Stimulated activated CD4-positive, alpha-beta T cell treated with anti-CD3 and anti-CD28 coated beads, Interleukin-1b, Interleukin-23, amount 100 ng/mL, for 48 hours (primary cell): ENCODE measurements at regions not wholly inside any gene's neighbourhood (a gene's known extent, or its start where the extent isn't known, plus 50 kb on each side); places are given as distances from the start of the nearest gene placed in this dataset.
"Not testable (repeated sequence)": the region's sequence is repeated elsewhere in the genome, so short reads cannot be mapped to it uniquely, and the experiment has no call there.

Experiments used
- DNase-seq: peaks from one replicate; pipeline ENCODE4 v3.0.0-alpha.2; 2020

DNA sequence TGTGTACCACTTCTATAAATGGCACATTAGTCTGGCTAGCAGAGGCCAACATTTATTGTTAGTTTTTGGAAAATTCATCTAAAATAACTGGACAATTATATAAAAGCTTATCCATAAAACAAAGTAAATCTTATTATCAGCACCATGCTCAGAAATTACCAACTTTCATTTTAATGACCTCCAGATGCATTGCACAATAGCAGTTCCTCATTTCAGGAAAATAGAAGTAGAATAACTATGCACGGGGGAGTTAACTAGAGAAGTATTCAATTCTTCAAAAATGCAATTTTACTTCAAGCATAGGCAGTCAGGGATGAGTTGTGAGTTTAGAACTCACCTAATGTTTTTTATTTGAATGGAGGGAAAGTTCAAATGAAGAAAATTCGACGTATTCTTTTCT is 1023.5 kb downstream of the PCDH17 start:
- DNase-seq = no peak

DNA sequence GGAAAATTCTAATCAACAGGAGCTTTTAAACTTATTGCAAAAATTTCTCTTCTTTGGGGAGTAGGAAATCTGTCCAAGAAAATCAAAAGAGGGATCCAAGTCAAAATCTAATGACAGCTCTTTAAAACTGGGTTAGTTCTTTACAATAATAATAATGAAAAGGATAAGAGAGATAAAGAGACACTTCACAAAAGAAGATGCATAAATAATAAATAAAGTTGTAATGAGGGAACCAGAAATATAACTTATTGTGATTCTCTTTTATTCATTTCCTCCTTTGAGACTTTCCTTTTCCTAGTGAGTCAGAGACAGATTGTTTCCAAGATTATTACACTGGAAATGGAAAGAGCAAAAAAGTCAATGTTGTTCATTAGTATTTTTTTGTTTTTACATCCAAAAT is 1029.3 kb downstream of the PCDH17 start:
- no peak for DNase-seq

DNA sequence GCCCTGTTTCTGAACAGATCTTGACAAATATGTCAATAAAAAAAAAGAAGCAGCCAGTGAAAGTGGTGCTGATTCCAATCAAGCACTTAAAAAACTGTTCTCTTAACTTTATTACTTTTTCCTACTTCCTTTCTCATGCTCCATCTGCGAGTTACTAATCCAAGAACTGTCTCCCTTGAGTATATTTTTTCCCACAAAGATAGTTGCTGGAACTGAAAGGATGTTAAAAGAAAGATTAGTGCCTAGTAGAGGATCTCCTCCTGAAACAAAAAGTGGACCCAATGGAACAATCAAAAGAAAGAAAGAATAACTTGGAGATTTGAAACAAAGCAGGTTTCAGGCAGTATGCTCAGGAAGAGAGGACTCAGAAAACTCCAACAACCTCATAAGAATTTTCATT is 1034.8 kb downstream of the PCDH17 start:
- DNase-seq = no peak

DNA sequence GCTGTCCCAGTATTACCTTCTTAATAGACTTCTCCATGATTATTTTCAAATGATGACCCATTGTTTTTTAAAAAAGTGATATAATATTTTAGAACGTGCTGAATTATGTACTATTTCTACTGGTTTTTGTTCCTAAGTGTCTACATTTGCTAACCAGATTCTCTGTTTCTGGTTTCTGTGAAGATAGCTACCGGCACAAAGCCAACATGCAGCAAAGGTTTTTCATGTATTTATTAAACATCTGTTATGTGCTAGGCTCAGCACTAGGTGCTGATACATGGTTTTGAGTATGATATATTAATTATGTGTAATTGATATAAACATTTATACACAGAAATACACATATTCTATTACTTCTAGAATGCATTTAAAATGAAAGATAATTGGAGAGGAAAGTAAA is 1035.6 kb downstream of the PCDH17 start:
- no peak for DNase-seq

DNA sequence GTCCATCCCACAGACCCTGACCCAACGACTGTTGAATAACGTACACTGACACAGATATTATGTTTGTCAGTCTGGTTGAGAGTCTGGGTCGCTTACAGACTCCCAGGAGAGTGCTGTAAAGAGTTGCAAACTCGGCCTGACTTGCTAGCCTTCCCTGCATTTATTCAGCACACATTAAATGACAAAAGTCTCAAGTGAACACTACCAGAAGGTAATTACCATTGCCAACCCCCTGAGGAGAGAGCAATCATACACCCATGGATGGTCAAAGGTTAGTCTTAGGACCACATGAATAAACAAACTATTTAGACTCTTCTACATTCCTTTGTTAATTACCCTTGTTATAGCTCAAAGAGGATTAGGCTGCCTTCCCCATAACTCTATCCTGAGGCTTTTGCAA is 1048.6 kb downstream of the PCDH17 start:
- DNase-seq = no peak

DNA sequence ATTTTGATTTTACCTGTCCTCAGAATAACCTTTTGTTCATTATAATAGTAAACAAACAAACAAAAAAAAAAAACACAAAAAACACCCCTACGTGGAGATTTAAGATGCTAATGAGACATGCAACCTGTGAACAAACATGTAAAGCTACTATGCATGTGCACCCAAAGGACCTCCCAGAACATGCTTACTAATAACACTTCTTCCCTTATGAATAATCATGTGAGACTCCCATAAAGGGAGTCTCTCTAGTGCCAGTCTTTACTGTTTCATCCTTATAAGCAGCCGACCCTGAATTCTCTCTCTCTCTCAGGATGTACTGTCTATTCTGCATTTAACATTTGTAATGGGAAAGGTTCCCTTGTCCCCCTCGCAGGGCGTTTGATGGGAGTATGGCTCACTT is 1051.1 kb downstream of the PCDH17 start:
- DNase-seq = no peak

DNA sequence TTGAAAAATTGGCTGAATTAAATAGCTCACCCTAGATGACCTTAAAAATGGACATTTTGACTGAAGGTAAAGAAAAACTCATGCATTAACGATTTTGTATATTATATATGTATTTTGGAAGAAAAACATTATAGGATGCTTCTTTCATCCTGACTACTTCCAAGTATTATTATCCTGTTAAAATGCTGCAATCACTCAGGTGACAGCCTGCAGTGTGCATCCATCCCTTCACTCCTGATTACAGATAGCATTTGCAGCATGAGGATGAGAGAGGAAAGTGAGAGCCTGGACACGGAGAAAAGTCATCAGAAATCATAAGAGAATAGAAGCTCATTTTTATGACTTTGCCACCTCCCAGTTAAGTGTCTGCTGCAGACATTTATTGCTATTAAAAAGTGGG is 1055.6 kb downstream of the PCDH17 start:
- no peak for DNase-seq

DNA sequence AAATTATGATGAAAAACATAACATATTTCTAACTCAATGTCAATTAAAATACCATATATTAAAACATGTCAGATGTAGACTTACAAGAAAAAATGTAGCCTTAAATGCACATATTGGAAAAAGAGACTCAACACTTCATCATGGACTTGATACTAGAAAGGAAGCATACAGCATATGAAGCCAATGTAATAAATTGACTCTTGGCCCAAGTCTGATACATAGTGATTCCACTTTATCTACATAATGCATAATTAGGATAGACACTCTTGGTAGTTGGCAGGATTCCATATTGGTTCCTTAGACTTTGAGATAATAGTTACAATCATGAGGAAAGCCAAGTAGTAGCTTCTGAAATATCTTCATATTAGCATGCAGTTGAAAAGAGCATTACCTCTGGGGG is 1067.0 kb downstream of the PCDH17 start:
- DNase-seq = no peak

DNA sequence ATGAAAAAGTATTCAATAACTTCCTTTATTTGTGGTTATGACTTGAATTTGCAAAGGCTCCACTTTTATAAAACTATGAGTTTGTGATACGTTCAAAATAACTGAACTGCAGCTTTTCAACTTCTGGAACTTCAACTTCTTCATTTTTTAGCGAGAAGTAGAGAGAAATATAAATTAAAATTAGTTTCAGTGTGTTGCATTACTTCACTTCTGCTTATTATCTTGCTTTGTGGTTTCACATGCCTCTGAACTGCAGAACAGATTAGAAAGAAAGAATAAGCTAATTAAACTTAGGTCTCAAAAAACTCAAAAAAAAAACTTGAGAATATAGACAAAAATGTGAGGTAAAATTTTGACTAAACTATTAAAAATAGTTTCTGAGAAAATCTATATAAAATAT is 1073.4 kb downstream of the PCDH17 start:
- DNase-seq = no peak

DNA sequence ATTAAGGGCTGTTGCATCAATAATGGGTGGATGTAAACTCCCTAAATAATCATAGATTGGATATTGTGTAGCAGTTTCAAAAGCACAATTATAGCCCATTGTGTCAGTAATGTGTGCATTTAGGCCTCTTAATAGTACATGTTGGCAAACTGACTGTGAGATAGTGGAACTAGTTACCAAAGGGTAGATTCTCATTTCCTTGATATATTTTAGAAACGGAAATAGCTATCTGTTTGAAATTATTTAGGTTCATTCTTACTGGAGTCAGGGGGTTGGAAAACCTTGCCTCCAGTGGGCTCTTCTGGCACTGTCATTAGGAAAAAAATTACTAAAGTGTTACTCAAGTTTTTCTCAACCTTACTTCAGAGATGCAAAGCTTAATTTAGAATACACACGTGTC is 1074.9 kb downstream of the PCDH17 start:
- no peak for DNase-seq

DNA sequence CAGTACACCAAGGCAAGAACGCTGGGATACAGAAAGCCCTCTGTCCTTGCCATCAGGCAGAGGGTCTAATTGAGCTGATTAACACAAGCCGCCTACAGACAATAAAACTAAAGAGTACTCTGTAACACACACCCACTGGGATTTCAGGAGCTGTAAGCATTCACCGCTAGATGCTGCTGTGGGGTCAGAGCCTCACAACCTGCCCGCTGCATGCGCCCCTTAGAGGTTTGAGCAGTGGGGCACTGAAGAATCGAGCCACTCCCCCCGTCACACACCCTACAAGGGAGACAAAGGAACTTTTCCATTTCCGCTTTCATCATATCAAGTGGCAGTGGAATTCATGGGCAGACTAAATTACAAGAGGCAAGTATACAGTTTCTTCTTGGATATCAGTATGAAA is 1080.6 kb downstream of the PCDH17 start:
- no peak for DNase-seq

DNA sequence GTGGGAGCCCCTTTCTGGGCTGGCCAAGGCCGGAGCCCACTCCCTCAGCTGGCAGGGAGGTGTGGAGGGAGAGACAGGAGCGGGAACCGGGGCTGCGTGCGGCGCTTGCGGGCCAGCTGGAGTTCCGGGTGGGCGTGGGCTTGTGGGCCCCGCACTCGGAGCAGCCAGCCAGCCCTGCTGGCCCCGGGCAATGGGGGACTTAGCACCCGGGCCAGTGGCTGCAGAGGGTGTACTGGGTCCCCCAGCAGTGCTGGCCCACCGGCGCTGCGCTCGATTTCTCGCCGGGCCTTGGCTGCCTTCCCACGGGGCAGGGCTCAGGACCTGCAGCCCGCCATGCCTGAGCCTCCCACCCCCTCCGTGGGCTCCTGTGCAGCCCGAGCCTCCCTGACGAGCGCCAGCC is 1082.5 kb downstream of the PCDH17 start:
- DNase-seq = not testable (repeated sequence)

DNA sequence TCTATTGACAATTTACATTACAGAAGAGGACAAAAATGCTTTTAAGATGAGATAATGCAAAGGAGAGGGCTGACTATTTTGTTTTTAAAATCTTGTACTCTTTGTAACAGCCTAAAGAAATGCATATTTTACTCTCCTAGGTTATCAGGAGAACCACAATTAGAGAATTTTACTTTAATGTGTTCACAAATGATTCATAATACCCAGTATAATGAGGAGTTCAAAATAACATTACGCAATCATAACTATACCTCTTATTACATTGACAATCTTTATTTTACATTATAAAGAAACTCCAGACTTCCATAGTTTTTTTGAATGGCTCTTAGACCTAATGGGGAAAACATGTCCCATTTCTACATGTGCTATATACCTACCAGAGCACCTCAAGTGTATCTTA is 1089.7 kb downstream of the PCDH17 start:
- no peak for DNase-seq

DNA sequence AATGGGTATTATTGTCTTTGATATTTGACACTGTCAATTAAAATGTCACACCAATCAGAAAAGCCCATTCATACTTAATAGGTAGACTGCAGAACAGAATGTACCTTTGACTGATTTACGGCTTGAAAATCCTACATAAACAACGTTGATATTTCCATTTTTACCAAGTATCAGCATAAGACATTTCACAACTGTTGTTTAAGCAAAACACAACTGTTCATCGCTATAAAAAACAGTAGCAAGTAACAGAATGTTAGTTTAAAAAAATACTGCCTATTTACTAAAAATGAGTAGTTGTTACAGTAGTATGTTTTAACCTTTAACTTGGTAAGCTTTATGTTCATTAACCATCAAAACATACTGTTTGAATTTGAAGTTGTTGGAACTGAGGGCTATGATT is 1096.6 kb downstream of the PCDH17 start:
- DNase-seq = no peak

DNA sequence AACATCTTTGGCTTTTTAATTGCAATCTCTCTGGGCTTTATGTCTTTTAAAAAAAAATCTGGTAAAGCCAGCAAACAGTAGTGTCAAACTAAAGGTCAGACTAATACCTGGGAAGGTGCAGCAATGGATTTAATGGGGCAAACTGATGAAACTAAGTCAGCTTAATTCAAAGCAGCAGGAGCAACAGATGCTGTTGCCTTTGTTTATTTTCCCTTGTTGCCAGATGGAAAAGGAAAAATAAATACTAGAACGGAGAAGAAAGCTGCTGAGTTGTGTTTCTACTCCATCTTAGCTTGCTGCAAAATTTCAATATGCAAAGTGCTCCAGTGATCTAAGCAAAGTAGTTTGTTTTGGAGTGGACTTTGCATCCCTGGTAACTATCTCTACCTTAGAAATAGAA is 1097.8 kb downstream of the PCDH17 start:
- no peak for DNase-seq

DNA sequence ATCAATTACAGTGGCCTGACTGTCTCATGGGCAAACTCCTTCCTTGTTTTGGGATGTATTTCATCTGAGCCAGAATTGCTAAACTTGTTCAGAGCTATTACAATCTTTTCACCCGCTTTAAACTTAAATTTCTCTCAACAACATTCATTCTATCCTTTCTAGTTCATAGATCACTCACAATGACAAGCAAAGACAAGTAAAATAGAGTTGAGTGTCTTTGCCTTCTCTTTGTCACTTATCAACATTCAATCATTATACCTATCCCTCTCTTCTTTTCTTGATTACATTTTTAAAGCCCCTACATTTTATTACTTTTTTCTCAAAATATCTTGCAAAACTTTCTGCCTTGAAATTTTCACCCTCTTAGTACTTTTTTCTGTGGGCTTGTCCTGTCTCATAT is 1113.1 kb downstream of the PCDH17 start:
- no peak for DNase-seq

DNA sequence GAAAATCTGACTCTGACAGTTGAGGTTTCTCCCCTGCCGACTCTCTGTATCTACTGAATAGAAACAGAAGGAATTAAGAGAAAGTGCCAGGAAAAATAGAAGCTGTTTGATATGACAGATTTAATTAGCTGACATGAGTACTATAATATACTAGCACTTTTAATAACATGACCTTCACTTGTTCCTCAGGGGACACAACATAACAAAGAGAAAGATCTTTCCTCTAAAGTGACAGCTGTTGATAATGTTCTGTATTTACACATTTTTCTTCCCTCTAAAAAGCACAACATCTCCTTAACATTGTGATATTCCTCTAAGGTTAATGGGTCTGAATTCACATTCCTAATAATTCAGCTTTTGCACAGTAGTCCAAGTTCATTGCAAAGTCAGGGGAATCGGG is 1136.0 kb downstream of the PCDH17 start:
- DNase-seq = no peak

DNA sequence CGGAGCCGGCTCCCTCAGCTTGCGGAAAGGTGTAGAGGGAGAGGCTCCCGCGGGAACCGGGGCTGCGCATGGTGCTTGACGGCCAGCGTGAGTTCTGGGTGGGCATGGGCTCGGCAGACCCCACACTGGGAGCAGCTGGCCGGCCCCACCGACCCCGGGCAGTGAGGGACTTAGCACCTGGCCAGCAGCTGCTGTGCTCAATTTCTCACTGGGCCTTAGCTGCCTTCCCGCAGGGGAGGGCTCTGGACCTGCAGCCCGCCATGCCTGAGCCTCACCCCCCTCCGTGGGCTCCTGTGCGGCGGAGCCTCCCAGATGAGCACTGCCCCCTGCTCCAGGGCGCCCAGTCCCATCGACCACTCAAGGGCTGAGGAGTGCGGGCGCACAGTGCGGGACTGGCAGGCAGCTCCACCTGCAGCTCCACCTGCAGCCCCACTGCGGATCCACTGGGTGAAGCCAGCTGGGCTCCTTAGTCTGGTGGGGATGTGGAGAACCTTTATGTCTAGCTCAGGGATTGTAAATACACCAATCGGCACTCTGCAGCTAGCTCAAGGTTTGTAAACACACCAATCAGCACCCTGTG is 1141.8 kb downstream of the PCDH17 start:
- DNase-seq = no peak

DNA sequence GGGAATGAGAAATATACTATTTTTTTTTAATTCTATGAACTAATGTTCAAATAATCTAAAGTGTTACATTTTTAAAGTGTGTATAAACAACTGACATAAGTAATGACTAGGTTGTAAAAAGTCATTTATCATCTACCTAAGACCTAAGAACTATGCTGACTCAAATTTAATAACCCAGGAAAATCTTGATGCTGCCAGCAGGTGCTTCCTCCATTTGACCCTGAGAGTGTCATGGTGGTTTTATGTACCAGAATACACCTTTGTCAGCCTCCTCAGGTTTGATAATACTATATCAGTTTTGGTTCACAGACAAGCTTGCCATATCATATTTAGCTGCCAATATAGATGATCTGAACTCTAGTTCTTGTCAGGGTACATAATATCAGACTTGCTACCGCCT is 1151.2 kb downstream of the PCDH17 start:
- no peak for DNase-seq

DNA sequence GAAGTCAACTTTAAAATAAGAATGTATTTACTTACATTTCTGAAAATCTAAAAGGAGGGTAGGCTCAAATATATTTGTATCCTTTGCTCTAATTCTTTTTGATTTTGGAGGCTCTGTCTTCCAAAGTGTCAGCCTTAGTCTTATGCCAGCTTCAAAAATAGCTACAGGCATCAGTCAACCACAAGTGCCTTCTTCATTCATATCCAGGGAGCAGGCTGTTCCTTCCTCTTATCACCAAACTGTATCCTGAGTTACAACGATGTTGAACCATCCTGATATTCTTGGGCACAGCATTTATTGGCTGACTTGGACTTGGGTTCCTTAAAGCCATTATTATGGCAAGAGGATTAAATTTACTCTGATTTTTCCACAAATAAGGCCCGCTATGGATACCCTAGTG is 1161.3 kb downstream of the PCDH17 start:
- no peak for DNase-seq

DNA sequence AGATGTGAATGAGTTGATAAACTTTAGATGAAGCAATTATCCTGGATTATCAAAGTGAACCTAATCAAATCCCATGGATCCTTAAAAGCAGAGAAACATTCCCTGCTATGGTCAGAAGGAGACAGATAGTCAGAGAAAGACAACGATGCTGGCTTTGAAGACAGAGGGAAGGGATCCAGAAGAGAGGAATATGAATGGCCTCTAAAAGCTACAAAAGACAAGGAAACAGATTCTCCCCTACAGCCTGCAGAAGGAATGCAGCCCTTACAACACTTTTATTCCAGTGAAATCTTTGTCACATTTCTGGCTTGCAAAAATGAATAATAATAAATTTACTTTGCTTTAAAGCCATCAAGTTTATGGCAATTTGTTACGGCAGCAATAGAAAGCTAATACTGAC is 1164.2 kb downstream of the PCDH17 start:
- DNase-seq = no peak

DNA sequence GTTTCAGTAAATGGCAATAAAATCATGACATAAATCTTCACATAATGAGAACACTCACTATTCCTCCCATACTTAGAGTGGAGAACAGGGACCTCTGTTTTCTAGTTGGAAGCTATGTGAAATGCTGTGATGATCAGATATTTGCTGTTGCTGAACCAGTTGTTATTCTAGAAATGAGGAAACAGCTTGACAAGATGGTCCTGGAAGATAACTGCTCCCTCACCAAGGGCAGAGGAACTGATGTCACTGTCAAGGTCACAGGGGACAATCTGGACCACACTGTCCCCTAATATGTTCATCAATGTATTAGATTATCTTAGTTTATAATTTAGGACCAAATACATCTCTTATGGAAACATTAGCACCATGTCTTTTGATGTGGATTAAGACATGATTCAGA is 1173.3 kb downstream of the PCDH17 start:
- DNase-seq = no peak

DNA sequence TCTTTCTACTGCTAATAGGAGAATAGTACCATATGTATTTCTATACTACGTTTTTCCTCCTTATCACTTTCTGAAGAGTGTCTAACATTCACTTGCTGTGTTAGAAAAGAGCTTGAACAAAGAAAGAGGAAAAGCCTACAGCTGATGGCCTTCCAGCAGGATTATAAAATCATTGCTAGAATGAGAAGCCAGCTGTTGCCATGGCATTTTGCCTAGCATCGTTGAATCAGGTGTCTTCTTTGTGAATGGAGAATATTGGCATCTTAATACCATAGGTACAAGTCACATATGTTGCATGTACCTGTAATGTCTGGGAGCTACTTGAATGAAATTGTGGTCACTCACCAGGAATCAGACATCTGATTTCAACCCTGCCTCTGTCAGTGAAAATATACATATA is 1174.9 kb downstream of the PCDH17 start:
- no peak for DNase-seq

DNA sequence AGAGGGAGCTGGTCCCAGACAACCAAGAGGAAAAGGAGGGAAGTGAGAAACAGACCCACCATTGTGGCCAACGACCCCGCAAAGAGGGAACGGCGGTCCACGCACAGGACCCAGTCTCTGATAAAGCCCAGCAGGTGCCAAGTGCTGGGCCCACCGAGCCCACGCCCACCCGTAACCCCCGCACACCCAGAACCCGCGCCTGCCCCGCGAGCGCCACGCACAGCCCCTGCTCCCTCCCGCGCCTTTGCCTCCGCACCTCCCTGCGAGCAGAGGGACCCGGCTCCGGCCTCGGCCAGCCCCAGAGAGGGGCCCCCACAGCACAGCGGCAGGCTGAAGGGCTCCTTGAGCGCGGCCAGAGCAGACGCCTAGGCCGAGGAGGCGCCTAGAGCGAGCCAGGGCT is 1192.2 kb downstream of the PCDH17 start:
- DNase-seq = no peak

DNA sequence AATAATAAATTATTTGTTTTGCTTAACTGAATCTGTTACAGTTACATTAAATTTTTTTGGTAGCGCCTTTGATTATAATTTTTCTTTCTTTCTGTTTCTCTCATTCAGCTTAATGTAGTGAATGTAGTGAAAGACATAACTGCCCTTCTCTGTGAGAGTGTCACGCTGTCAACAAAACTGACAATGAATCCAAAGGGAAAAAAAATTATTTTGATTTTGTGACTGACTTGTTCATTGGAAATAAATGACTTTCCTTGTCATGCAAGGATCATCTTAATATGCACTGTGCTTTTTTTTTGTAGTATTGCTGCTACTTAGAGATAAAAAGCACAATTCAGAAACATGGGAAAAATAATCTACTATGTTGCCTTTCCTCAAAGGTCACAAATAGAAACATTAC is 1196.4 kb downstream of the PCDH17 start:
- no peak for DNase-seq

DNA sequence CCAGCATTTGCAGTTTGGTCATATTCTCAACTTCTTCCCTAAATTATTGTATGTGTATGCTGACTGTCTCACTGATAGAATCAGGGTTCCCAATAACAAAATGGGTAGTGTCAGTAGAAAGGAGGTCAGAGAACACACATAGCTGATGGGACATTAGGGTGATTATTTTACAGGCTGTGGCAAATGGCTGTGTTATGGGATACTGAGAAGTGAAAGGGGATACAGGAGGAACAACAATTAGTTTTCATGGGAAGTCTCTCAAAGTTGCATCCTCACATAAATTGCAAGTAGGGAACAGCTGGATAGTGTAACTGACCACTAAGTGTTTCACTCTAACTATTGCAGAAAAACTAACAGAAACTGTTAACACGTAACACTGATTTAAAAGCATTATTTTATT is 1199.3 kb downstream of the PCDH17 start:
- DNase-seq = no peak
